HG03432 (cell line): ENCODE measurements at regions not wholly inside any gene's neighbourhood (a gene's known extent, or its start where the extent isn't known, plus 50 kb on each side); places are given as distances from the start of the nearest gene placed in this dataset.
"Not testable (repeated sequence)": the region's sequence is repeated elsewhere in the genome, so short reads cannot be mapped to it uniquely, and the experiment has no call there.

Experiments used
- ATAC-seq: cut with Tn5 transposase; IDR thresholded peaks from one replicate; pipeline ENCODE4 v1.9.1; 2021; ENCODE audit warnings: mild to moderate bottlenecking, moderate library complexity; ENCODE audit not compliant: unreplicated experiment

GRCh38 chr7:118404211-118404610 is 179.7 kb downstream of the ANKRD7 start:
- ATAC-seq = no peak

- ATAC-seq = no peak
Measured at GRCh38 chr7:118418433-118418832, 193.9 kb downstream of the ANKRD7 start.

- no peak for ATAC-seq
Measured at GRCh38 chr7:118420888-118421287, 196.4 kb downstream of the ANKRD7 start.

GRCh38 chr7:118429141-118429540 is 204.6 kb downstream of the ANKRD7 start:
- ATAC-seq = no peak

GRCh38 chr7:118436663-118437062 is 212.2 kb downstream of the ANKRD7 start:
- no peak for ATAC-seq

GRCh38 chr7:118449030-118449429 is 224.5 kb downstream of the ANKRD7 start:
- ATAC-seq = not testable (repeated sequence)

GRCh38 chr7:118449797-118450567 is 225.5 kb downstream of the ANKRD7 start:
- no peak for ATAC-seq

GRCh38 chr7:118452128-118452527 is 227.6 kb downstream of the ANKRD7 start:
- no peak for ATAC-seq

GRCh38 chr7:118467381-118467780 is 242.9 kb downstream of the ANKRD7 start:
- ATAC-seq = no peak

GRCh38 chr7:118472581-118472980 is 248.1 kb downstream of the ANKRD7 start:
- ATAC-seq = no peak

GRCh38 chr7:118473271-118473670 is 248.8 kb downstream of the ANKRD7 start:
- no peak for ATAC-seq

- ATAC-seq = no peak
Measured at GRCh38 chr7:118476036-118476435, 251.5 kb downstream of the ANKRD7 start.

GRCh38 chr7:118477036-118477435 is 252.5 kb downstream of the ANKRD7 start:
- ATAC-seq = no peak

GRCh38 chr7:118478236-118478635 is 253.7 kb downstream of the ANKRD7 start:
- ATAC-seq = no peak

GRCh38 chr7:118478931-118479330 is 254.4 kb downstream of the ANKRD7 start:
- ATAC-seq = no peak

GRCh38 chr7:118492466-118492865 is 268.0 kb downstream of the ANKRD7 start:
- ATAC-seq = no peak

GRCh38 chr7:118496138-118496644 is 271.7 kb downstream of the ANKRD7 start:
- no peak for ATAC-seq

GRCh38 chr7:118502235-118502634 is 277.7 kb downstream of the ANKRD7 start:
- no peak for ATAC-seq

GRCh38 chr7:118511146-118511545 is 286.6 kb downstream of the ANKRD7 start:
- no peak for ATAC-seq

GRCh38 chr7:118517275-118517674 is 292.8 kb downstream of the ANKRD7 start:
- no peak for ATAC-seq

GRCh38 chr7:118525020-118525419 is 300.5 kb downstream of the ANKRD7 start:
- no peak for ATAC-seq

- ATAC-seq = no peak
Measured at GRCh38 chr7:118531566-118531965, 307.1 kb downstream of the ANKRD7 start.

- no peak for ATAC-seq
Measured at GRCh38 chr7:118559207-118559606, 334.7 kb downstream of the ANKRD7 start.
